HG03442 (cell line): ENCODE measurements at regions not wholly inside any gene's neighbourhood (a gene's known extent, or its start where the extent isn't known, plus 50 kb on each side); places are given as distances from the start of the nearest gene placed in this dataset.
"Not testable (repeated sequence)": the region's sequence is repeated elsewhere in the genome, so short reads cannot be mapped to it uniquely, and the experiment has no call there.

Experiments
- ATAC-seq: cut with Tn5 transposase; IDR thresholded peaks from one replicate; pipeline ENCODE4 v1.9.1; 2021; ENCODE audit warnings: mild to moderate bottlenecking, moderate library complexity; ENCODE audit not compliant: unreplicated experiment

GRCh38 chrY:6315917-6316316 is 69.9 kb downstream of the TSPY2 start:
- ATAC-seq: not testable (repeated sequence)

GRCh38 chrY:6316419-6316818 is 70.4 kb downstream of the TSPY2 start:
- ATAC-seq: not testable (repeated sequence)

- not testable (repeated sequence) for ATAC-seq
These were observed 120.4 kb downstream of the TSPY2 start for GRCh38 chrY:6366433-6366832.

DNA sequence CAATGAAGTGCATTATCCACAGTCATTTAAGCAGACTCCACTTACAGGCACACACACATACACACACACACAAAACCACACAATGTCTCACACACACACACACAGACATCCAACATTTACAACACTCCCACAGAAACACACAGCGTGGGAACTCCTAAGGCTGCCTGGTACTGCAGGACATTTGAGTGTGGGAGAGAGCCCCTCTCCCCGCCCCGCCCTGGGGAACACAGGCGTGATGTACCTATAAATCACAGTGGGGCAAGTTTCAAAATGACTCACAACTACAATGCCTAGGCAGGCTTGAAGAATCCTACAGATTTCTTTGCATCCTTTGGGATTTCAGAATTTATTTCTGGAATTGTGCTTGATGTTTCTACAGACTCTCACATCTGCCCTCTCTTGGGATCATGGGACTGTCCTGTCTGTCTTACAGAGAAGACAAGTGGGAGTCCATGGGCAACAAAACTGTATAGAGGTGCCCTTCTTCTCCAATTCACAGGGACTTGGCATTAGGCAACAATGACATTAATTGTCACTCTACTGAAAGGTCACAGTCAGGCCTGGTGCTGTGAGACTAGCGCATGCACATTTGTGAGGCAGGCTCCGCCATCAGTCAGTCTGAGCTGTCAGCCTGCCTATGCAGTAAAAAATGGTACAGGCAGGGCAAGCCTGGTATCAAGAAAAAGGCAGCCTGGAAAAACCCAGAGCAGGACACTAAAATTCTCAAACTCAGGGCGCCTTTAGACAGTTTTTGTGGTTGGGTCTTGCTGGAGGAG is 136.6 kb downstream of the TSPY2 start:
- ATAC-seq: not testable (repeated sequence)

- not testable (repeated sequence) for ATAC-seq
These were observed 142.6 kb downstream of the TSPY2 start for GRCh38 chrY:6388658-6389057.

DNA sequence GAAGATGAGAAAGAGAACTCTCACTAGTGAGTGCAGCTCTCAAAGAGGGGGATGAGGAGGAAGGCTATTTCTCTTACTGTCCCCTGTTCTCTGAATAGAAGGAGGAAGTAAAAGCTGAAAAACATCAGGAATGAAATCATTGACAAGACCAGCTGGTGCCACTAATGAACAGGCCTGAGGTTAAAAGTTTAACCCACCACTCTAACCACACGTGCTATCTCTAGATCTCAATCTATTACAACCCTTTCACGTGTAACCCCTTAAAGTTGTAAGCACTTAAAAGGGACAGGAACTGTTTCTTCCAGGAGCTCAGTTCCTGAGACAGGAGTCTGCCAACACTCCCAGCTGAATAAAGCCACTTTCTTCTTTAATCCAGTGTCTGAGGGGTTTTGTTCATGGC is 143.5 kb downstream of the TSPY2 start:
- ATAC-seq: peak; percentile 45

DNA sequence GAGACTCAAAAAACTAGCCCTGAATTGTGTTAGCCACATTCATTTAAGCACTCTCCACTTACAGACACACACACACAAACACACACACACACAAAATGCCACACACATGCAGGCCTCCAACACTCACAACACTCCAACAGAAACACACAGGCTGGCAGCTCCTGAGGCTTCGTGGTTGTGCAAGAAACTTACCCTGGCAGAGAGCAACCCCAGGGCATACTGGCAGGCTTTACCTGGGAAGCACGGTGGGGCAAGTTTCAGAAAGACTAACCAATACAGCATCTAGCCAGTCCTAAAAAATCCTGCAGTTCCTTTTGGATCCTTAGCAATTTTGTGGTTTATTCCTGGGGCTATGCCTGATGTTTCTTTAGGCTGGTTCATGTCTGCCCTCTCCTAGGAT is 146.2 kb downstream of the TSPY2 start:
- ATAC-seq: not testable (repeated sequence)

GRCh38 chrY:6393242-6393641 is 147.2 kb downstream of the TSPY2 start:
- ATAC-seq: not testable (repeated sequence)

- ATAC-seq: peak; percentile 88
These were observed 149.0 kb downstream of the TSPY2 start for GRCh38 chrY:6395042-6395441.

DNA sequence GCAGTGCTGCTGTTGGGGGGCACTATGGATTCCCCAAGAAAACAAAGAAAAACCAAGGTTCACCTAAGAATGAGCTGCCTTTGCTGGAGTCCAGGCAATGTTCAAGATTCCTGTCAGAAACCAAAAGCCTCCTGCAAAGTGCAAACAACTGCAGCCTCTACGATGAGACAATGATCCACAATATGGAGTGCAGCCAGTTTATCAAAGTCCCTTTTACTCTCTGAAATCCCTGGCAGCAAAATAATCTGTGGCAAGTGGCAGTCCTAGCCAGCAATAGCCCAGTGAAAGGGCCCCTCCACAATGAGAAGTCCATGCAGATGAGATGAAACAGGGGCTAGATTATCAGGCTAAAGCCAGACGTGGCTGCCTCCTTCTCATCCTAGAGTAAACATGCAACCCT is 155.8 kb downstream of the TSPY2 start:
- not testable (repeated sequence) for ATAC-seq

GRCh38 chrY:6406827-6407226 is 160.8 kb downstream of the TSPY2 start:
- ATAC-seq: peak; percentile 71

DNA sequence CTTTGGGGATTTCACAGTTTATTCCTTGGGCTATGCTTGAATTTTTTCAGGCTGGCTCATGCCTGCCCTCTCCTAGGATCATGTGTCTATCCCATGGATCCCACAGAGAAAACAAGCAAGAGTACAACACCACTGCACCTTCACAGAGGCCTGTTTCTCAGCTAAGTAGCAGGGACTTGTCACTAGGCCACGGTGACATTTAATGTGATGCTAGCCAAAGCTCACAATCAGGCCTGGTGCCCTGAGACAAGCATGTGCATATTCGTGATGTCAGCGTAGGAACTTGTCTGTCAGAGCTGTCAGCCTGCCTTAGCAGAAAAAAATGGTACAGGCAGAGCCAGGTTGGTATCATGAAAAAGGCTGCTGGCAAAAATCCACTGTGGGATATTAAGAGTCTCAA is 173.1 kb downstream of the TSPY2 start:
- ATAC-seq: not testable (repeated sequence)

DNA sequence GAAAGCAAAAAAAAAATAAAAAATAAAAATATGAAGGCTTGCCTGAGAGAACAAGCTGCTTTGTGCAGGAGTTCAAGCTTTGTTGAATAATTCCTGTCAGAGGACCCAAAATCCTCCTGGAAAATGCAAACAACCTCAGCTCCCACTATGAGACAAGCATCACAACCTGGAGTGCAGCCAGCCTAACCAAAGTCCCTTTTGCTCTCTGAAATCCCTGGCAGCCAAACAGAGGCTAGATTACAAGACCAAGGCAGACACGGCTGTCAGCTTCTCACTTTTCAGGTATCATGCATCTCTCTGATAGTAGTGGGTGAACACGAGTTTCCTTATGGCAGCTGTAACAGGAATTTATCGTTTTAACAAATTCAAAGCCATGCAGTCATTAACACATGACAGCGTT is 180.7 kb downstream of the TSPY2 start:
- ATAC-seq: not testable (repeated sequence)

- ATAC-seq: not testable (repeated sequence)
These were observed 199.5 kb downstream of the TSPY2 start for GRCh38 chrY:6445529-6445928.

GRCh38 chrY:6447408-6447807 is 201.4 kb downstream of the TSPY2 start:
- ATAC-seq: not testable (repeated sequence)

- not testable (repeated sequence) for ATAC-seq
These were observed 222.3 kb downstream of the TSPY2 start for GRCh38 chrY:6468358-6468757.

DNA sequence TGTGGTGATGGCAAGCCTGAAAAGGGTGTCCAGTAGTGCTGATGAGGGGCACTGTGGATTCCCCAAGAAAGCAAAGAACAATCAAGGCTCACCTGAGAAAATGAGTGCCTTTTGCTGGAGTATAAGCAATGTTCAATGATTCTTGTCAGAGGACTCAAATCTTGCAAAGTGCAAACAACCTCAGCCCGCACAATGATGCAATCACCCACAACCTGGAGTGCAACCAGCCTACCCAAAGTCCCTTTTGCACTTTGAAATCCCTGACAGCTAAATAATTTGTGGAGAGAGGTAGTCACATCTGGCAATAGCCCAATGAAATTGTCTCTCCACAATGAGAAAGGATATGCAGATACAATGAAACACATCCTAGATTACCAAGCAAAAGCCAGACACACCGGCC is 225.8 kb downstream of the TSPY2 start:
- not testable (repeated sequence) for ATAC-seq

GRCh38 chrY:6495456-6495855 is 249.4 kb downstream of the TSPY2 start:
- not testable (repeated sequence) for ATAC-seq

- not testable (repeated sequence) for ATAC-seq
These were observed 262.8 kb downstream of the TSPY2 start for GRCh38 chrY:6508842-6509241.

- not testable (repeated sequence) for ATAC-seq
These were observed 274.0 kb downstream of the TSPY2 start for GRCh38 chrY:6520047-6520446.

DNA sequence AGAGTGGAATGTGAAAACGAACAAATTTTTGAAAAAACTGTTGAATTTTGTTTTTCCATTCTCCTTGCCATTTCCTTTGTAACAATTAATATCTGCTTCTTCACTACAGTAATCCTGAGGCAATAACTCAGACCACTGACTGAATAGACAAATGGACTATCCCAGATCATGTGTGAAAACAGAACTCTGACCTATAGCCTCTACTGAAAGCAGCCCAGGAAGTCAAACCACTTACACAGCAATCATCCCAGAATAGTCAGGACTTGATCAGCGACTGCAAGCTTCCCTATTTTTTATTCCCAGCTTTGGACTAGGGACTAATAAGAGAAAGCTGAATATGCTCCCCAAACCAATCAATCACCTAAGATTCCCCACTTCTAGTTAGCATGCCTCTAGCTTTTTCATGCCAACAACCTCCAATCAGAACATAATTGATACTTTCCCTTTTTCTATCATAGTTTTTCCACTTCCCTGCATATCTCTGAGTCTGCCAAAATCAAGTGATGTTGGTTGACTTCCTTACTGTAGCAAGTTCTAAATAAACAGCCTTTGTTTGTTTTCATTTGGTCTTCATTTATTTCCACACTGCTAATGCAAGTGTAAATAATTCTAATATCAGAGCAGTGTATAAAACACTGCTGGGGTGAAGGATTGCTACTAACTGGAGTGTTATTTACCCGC is 298.2 kb downstream of the TSPY2 start:
- not testable (repeated sequence) for ATAC-seq

DNA sequence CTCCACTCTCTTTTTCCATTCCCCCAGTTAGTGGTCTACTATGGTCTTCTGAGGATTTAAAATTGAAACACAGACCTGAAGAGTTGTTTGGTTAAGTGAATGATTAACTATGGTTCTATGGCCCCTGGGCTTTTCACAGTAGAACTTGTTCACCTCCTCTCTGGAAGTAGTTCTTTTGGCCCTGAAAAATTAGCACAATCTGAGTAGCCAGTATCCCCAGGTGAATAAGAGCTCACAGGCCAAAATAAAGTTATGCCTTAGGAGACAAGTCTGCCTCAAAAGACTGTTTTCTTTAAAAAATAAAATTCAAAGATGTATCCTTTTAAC is 298.7 kb downstream of the TSPY2 start:
- not testable (repeated sequence) for ATAC-seq
